Mesenteric fat pad (tissue), 1 donor: ENCODE measurements at regions not wholly inside any gene's neighbourhood (a gene's known extent, or its start where the extent isn't known, plus 50 kb on each side); places are given as distances from the start of the nearest gene placed in this dataset.

ENCODE experiments used
- DNase-seq: peaks from one replicate; pipeline ENCODE4 v3.0.0-alpha.2; 2020; ENCODE audit warnings: low spot score
- donor health status: DM: yes; HTN: yes; CAD: no.

- DNase-seq = no peak
Observed at GRCh38 chr2:238632181-238633060, 205.7 kb downstream of the ASB1 start.

- DNase-seq = no peak
Observed at GRCh38 chr2:238633426-238634328, 206.9 kb downstream of the ASB1 start.

GRCh38 chr2:238634701-238635357, 208.1 kb downstream of the ASB1 start:
- peak; percentile 12 for DNase-seq

GRCh38 chr2:238635647-238636051, 208.9 kb downstream of the ASB1 start:
- DNase-seq = no peak

GRCh38 chr2:238636269-238637073, 209.7 kb downstream of the ASB1 start:
- peak; percentile 51 for DNase-seq

- peak; percentile 20 for DNase-seq
Observed at GRCh38 chr2:238638100-238638981, 209.5 kb upstream of the TWIST2 start.

- peak; percentile 68 for DNase-seq
Observed at GRCh38 chr2:238638982-238639628, 208.8 kb upstream of the TWIST2 start.

- peak; percentile 35 for DNase-seq
Observed at GRCh38 chr2:238640486-238640885, 207.4 kb upstream of the TWIST2 start.

GRCh38 chr2:238642973-238643372, 204.9 kb upstream of the TWIST2 start:
- DNase-seq = no peak

GRCh38 chr2:238643400-238643907, 204.4 kb upstream of the TWIST2 start:
- DNase-seq = no peak

- DNase-seq = no peak
Observed at GRCh38 chr2:238644095-238645081, 203.5 kb upstream of the TWIST2 start.

- DNase-seq = no peak
Observed at GRCh38 chr2:238645095-238645494, 202.8 kb upstream of the TWIST2 start.

- no peak for DNase-seq
Observed at GRCh38 chr2:238645716-238646115, 202.2 kb upstream of the TWIST2 start.

- DNase-seq = no peak
Observed at GRCh38 chr2:238646281-238646680, 201.6 kb upstream of the TWIST2 start.

- no peak for DNase-seq
Observed at GRCh38 chr2:238646803-238647202, 201.1 kb upstream of the TWIST2 start.

GRCh38 chr2:238649123-238649522, 198.8 kb upstream of the TWIST2 start:
- DNase-seq = no peak

GRCh38 chr2:238649936-238650518, 197.9 kb upstream of the TWIST2 start:
- peak; percentile 75 for DNase-seq
